ENCODE measurements at regions not wholly inside any gene's neighbourhood (a gene's known extent, or its start where the extent isn't known, plus 50 kb on each side); places are given as distances from the start of the nearest gene placed in this dataset.
A peak's percentile ranks its signal among the peaks of the same experiment; 100 is the strongest.

DNA sequence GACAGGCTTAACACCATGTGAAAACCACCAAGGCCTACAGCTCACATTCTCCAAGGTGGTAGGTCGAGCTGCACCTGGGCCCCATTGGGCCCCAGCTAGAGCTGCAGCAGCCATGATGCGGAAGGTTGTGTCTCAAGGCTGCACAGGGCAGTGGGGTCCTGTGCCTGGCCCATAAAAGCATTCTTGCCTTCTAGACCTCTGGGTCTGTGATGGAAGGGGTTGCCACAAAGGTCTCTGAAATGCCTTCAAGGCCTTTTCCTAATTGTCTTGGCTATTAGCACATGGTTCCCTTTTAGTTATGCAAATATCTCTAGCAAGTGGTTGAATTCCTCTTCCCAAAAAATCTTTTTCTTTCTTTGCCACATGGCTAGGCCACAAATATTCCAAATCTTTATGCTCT, 52.5 kb upstream of the C11orf58 start:
- DNase-seq = no peak

DNA sequence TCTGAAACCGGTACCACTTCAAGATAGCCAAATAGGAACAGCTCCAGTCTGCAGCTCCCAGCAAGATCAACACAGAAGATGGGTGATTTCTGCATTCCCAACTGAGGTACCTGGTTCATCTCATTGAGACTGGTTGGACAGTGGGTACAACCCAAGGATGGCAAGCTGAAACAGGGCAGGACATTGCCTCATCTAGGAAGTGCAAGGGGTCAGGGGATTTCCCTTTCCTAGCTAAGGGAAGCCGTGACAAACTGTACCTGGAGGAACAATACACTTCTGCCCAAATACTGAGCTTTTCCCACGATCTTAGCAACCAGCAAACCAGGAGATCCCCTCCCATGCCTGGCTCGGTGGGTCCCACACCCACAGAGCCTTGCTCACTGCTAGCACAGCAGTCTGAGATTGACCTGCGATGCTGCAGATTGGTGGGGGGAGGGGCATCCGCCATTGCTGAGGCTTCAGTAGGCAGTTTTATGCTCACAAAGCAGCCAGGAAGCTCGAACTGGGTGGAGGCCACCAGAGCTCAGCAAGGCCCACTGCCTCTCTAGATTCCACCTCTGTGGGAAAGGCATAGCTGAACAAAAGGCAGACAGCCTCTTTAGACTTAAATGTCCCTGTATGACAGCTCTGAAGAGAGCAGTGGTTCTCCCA, 59.9 kb upstream of the C11orf58 start:
- DNase-seq = no peak

DNA sequence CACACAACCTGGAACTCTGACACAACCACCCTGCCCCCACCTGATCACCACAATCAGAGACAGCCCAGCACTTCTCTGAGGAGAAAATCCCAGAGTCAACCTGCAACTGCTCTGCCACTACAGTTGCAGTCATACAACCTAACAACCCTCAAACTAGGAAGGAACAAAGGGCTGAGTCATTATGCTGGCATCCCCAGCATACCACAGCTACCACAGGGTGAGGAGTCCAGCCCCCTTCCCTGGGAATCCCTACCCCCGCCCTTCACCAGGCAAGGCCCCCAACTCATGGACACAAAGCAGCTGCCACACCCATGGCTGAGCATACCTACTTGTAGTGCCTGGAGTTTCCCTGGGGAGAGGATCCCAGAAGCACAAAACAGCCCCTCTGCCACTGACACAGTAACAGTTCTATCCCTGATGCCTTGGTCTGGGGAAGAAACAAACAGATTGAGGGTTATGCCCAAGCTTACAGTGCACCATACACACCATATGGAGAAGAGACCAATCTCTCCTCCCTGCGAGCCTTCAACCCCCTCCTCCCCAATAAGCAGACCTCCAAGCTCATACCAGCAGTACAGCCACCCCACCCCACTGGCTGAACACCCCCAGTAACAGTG, 68.5 kb upstream of the C11orf58 start:
- no peak for DNase-seq

DNA sequence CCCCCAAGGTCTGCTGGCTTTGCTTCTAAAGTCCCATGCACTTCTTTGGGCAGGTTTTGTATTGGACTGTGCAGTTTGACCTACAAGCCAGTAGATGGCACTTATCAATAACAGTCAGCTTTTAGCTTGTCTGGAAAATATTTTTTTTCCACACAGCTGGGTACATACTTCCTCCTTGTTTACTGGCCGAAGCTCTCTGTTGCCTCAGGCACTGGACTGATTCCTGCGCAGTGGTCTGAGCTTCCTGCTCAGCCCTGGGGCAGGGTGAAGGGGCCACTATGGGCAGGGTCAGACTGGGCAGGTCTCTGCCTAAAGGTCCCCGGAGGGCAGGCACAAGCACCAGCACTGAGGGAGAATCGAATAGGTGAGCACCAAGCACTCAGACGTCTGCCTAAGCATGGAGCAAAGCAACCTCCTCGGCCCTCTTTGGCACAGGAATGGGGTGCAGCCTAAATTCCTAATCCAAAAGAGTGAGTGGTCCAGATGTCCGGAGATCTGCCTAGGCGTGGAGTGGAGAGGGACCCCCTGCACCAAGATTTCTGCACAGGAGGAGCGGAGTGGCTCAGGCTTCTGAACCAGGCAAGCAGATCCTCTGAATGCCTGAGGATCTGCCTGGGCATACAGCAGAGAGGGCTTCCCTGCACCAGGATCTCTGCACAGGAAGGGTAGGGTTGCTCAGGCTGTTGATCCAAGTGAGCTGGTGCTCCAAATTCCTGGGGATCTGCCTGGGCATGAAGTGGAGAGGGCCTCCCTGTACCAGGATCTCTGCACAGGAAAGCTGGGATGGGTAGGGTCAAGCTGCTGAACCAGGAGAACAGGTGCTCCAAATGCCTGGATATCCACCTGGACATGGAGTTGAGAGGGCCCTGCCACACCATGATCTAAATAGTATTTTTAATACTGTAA, 105.9 kb upstream of the C11orf58 start:
- DNase-seq = no peak

DNA sequence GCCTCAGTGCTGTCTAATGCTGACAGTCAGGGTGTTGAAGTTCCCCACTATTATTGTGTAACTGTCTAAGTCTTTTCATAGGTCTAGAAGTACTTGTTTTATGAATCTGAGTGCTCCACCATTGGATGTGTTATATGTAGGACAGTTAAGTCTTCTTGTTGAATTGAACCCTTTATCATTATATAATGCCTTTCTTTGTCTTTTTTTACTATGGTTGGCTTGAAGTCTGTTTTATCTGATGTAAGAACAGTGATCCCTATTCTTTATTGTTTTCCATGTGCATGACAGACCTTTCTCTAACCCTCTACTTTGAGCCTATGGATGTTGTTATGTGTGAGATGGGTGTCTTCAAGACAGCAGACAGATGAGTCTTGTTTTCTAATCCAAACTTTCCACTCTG, 107.8 kb upstream of the C11orf58 start:
- no peak for DNase-seq

DNA sequence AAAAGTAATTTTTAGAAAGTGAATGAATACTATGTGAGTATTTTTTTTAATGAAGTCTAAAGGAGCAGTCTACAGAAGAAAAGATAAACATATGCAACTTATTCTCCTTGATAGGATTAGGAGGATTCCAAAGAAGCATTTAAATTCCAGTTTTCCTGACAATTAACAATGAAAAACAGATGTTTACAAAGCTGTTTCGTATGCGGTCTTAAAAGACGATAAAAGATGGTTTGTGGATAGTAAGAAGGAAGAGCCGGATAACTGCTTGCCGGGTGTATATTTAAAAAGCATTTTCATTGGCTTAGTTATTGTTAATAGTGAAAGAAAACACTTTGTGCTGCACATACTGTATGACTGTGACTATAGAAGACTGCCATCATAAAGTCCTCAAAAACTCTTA, 120.0 kb upstream of the C11orf58 start:
- DNase-seq = no peak

DNA sequence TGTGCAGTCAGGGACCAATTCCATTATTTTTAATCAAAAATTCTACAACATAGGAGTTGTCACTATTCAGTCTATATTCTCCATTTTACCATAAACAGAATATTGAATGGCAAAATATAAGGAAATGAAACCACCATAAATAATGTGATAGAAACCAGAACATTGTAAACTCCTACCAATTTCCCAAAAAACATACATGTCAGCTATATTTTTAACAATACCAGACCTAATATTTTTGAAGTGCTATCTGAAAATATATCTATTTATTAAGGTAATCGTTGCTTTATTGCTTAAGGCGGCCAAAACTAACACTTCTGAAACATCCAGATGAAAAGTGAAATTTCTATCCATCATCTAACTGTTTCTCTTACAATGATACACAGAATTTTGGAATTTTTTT, 123.0 kb upstream of the C11orf58 start:
- DNase-seq = no peak

DNA sequence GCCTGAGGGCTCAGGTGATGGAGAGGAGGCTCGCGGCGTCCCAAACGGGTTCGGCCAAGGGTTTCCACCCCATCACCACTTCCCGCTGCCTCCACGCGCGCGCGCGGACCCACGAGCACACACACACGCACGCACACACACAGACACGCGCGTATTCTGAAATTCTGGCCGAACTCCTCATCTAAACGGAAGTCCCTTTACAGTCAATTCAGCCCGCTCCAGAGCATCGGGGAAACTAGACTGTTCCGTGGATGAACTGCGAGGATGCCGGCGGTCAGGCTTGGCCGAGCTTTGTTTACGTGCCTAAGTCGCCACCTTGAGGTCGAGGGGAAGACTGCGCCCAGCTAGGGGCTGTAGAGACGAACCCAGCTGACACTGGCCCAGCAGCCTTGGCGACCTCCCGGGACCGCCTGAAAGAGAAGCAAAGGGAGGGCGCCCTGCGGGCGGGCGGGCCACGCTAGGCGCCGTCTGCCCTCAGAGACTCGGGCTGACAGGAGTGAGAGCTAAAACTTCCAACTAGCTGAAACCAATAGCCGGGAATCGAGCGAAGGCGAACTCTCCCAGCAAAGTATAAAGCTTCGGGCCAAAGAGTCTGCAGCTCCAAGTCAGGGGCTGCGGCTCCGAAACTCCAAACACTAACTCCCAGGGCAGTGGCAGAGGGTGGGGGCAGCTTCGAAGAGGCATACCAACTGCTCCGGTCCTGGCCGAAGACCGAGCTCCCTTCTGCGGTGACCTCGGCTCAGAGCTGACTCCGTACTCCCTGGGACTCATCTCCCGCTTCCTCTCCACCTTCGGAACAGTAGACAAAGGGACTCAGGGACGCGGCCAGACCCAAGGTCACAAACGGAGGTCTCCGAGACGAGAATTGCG, 124.7 kb upstream of the C11orf58 start:
- DNase-seq = peak; percentile 54

DNA sequence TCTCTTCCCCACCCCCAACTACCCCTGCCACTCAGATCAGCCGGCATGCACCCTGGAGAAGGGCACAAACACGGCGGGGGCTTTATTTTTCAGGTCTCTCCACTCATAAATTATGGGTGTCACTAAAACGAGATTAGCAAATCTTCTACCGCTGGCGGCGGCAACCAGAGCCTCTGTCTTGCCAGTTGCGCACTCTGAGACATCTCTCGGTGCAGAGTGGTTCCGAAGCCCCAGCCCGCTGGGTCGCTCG, 125.3 kb upstream of the C11orf58 start:
- DNase-seq = no peak

DNA sequence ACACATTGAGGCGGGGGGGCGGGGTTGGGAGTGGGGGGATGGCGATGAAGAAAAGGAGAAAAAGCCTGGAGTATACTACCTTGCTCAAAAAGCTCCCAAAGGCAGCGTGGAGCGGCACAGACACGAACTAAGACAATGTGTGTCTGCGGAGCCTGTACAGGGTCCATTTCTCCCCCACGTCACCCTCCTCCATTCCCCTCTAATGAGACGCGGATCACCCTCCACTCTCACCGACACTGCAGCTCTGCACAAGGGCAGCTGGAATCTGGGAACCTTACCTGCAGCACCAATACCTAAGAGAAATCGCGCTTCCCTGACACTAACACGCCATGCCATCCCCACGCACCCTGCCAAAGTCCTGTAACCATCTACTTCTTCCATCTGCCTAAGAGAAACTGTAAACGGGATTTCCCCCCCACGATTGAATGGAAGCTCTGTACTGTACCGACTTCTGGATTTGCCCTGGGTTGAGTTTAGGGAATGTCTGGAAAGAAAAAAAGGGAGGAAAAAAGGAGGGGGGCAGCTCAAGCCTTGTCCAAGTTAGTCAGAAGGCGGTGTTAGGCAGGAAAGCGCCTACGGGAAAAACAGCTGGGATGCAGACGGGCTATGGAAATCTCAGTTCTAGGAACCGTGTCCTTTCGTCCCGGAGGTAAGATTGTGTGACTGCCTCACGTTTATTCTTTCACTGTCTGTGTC, 125.7 kb upstream of the C11orf58 start:
- DNase-seq = no peak

DNA sequence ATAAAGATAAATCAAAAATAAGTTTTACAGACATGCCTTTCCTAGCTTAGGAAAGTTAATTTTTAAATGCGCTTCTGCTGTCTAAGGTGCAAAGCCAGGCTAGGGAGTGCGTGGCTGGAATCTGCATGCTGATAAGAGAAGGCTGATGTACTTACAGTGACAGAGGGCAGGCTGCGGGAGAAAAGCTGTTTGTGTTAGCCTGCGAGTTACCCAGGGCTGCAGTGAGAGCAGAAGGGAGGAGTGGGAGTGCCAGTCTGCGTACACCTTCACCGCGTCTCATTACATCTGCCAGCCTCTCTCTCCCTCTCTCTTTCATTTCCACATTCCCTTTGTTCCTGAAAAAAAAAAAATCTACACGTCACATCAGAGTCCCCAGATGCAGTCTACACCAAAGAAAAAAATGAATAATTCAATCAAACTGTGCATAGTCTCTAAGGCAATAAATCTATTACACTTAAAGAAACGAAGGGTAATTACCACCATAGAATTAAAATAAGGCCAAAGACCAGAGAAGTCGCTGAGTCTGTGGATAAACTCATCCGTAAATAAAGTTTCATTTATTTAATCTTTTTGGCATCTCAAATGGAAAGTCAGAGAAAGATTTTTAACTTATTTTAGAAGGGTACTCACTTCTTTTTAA, 126.4 kb upstream of the C11orf58 start:
- no peak for DNase-seq

DNA sequence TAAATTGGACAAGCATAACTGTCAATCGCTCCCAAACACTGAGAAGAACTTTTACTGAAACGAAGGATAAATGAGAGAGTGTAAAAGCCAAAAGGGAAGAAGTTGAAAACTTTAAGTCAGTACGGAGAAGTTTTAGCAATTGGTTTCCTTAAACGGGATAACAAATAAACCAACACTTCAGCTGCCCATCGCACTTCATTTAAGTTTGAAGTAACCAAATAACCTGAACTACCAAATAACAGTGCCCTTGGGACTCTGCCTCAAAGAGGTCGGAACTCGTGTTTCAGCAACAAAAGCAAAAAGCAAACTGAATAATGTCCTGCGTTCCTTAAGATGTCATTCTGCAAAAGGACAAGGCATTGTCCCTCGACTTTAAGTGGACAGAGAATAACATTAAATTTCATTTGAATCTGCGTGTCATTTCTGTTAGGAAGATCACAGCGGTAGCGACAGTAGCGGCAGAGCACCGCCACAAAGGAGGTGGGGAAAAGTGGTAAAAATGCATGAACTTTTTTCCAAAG, 127.0 kb upstream of the C11orf58 start:
- DNase-seq = no peak

DNA sequence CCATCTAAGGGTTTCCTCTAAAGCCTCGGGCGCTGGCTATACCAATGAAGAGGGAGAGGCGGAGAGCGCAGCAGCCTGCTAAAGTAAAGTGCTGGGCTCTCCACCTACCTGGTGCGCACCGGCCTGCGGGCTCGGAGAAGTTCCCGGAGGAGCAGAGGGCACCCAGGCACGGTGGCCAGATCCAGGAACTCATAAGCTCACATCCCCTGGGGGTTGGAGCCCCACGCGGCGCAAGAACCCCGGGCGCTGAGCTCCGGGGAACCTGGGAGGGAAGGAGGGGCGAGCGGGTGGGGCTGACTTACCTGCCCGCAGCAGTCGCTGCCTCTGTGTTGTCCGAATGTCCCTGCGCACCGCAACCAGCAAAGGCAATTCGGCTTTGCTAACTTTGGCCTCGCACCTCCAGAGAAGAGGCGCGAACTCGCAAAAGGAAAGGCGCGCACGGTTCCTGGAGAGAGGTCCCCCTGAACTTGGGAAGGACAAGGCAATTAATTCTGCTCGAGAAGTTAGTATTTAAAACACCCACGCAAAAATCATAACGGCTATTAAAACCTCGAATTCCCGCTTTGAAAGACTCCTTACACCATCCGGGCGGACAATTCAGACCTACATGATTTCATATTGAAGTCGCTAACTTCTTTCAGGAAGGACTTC, 127.6 kb upstream of the C11orf58 start:
- no peak for DNase-seq

DNA sequence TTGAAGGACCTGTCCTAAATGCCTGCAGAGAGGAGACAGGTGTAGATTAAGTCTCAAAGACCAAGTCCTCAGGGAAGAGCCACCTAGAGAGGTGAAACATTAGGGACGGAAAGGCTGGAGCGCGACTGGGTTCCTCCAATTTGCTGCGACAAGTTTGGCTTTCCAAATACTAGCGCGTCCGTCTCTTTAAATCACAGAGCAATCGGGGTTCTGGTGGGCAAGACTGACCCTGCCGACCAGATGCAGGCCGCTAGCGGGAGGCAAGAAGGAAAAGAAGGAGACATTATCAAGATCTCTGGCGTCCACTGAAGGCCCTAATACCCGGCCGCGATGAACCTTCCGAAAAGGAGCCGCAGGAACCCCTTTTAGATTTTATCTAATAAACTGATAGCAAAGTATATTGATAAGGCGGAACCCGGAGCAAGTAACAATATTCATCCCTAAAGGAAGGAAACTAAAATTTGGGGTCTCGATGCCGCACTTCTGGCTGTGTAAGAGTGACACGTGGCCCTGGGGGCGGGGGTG, 128.2 kb upstream of the C11orf58 start:
- DNase-seq = no peak

DNA sequence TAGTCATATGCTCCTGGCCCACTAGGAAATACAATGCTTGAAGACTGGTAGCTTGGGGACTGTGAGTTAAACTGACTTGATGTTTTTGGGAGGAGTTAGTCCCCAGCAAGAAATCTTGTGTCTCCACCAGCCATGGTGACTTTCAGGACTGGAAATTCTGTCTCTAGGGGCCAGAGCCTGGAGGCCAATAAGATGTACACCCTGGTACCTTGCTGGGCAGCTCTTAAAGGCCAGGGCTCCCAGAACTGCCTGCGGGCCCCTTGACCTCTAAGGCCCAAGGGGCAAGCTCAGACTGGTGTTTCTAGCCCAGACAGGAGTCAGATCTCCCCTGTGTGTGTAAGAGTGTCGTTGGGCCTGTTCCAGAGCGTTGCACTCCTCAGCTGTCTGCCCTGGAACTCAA, 128.7 kb upstream of the C11orf58 start:
- no peak for DNase-seq

DNA sequence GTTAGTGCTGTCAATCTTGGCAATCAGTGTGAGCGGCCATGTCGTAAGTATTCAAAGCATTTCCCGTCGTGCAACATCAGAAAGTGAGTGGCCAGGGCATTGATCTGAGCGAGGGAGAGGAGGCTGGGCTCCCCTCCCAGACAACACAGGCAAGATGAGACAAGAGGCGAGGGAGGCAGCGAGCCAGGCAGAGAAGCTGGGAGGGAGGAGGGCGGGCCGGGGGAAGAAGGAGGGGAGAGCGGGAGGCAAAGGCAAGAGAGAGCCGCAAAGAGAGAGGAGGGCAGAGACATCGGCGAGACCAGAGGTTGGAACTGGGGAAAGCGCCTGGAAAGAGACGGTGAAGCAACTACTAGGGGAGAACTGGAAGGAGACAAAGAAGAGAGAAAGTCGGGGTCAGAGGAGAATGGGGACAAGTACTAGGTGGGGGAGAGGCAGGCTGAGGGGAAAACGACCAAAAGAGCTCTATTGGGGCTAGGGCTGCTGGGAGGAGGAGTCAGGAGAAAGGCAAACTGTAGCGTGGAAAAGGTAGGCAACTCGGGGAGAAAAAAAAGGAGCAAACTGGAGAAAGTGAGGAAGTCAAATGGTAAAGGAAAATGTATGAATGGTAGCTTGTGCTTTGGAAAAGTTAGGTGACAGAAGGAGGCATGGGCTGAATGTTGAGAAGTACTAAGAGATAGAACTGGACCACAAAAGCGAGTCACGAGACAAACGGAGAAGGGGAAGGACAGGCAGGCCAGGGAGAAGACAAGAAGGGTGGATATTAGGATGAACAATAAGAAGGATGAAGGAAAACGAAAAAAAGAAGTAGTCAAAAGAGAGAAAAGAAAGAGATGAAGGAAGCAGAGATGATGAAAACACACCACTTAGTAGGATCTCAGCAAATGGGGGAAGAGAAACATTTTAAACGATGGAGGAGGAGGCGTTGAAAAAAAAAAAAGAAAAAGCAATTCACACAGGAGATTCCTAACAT, 130.5 kb upstream of the C11orf58 start:
- no peak for DNase-seq

DNA sequence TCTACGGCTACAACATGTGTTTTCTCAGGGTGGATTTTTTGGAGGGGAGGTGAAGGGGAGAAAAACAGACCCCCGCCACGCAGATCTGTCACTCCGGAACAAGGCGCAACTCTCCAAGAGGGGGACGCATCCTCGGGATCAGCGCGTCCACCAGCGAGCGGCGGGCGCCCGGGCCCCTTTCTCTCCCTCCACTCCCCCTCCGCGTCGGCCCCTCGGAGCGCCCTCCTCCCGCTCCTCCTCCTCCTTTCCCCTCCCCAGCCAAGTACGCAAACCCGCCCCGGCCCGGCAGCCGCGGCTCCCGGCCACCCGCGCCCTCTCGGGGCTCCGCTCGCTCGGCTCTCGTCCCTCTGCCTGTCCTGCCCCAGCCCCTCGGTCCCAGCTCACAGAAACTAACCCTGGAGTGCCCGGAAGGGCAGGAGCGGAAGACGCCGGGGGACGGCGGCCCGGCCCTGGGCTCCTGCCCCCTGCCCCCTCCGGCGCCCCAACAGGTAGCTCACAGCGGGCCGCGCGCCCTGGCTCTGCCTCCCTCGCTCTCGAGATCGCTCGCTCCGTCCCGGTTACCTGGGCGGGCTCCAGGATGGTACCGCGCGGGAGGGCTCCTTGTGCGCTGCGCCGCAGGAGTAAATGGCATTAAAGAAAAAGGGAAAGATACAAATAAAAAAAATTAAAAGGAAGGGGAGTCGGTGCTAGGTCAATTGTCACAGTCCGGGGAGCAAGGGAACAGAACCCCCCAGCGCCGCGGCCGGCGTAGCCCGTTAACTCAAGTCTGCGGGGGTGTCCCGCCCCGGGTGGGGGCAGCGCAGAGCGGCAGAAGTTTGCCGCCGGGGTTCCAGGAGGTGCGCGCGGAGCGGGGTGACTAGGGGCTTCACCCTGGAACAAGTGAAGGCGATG, 131.4 kb upstream of the C11orf58 start:
- DNase-seq = no peak

DNA sequence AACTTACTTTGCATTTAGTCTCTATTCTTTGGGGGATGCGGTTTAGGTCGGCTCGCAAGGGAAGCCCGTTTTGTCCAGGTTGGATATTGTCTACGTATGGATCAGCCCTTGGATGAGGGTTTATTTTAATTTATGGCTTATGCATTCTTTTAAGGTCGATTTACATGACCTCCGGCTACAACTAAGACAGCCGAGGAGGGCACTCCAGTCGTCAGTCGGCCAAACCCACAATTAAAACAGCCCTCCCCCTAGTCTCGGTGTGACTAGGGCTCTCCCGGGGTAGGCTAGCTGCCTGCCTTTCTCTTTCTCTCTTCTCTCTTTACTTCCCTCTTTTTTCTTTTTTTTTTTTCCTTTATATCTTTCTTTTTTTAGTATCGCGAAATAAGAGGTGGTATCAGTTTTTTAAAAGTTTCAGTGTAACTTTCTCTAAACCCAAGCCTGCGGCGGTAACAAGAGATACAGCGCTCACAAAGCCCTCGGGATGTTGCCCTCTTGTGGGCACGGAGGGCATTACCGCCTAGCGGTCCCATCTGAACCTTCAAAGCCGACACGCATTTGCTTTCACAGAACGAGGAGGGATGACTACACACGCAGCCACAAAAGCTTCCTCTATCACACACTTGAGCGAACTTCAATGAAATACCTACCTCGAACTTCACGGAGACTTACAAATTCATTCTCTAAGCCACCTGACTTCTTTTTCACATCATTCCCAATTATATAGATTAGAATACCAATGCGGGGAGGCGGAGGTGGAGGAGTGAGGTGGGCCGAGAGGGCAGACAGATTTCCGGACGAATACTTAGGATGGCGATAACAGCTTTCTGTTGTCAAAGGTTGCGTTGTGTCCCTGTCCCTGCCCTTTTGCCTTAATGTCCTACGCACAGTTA, 132.3 kb upstream of the C11orf58 start:
- peak; percentile 77 for DNase-seq
